Occipital lobe (tissue), 1 donor: ENCODE measurements at regions not wholly inside any gene's neighbourhood (a gene's known extent, or its start where the extent isn't known, plus 50 kb on each side); places are given as distances from the start of the nearest gene placed in this dataset.

Experiments used
- DNase-seq: peaks from one replicate; lab custom pipeline; 2025; lab: John Stamatoyannopoulos, UW

- DNase-seq, result no peak
Observed at GRCh38 chr5:108649646-108650045, 98.1 kb upstream of the FER start.

GRCh38 chr5:108649106-108649505 is 98.6 kb upstream of the FER start:
- no peak for DNase-seq

DNA sequence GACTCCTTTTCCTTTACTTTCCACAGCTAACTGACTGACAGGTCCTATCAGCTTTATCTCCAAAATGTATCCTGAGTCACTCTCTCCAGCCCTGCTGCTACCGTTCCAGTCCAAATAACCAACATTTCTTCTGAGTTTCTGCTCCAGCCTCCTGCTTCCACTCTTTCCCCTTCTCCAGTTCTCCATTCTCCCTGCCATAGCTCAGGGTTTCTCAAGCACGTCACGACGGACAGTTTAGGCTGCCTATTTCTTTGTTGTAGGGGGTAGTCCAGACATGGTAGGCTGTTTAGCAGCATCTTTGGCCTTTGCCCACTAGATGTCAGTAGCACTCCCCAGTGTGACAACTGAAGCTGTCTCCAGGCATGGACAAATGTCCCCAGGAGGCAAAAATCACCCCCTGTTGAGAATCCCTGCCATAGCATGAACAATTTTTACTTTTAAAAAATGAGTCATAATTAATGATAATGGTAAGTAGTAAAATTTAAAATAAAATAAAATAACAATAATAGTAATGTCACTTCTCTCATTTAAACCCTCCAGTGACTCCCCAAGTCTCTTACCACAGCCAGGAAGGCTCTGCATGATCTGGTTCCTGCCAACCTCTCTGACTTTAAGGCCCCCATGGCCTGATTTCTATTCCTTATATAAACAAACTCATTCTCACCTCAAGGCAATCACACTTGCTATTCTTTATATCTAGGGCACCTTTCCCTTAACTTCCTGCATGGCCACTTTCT is 105.4 kb upstream of the FER start:
- peak; percentile 47 for DNase-seq

DNA sequence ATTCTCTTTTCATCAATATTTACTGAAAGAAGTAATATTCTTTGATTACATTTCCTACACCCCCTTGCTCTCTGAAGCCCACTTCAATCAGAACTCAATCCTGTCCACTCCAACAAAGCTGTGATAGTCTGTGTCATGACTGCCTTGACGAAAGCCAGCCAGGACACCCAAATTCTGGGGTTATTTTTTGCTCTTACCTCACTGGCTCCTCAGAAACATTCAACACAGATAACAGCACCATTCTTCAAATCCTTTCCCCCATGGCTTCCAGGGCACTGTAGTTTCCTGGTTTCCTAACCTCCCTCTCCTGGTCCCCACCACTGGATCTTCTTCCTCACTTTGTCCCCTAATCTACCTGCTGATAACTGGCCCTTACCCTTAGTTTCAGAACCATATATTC is 106.1 kb upstream of the FER start:
- DNase-seq, result no peak

DNA sequence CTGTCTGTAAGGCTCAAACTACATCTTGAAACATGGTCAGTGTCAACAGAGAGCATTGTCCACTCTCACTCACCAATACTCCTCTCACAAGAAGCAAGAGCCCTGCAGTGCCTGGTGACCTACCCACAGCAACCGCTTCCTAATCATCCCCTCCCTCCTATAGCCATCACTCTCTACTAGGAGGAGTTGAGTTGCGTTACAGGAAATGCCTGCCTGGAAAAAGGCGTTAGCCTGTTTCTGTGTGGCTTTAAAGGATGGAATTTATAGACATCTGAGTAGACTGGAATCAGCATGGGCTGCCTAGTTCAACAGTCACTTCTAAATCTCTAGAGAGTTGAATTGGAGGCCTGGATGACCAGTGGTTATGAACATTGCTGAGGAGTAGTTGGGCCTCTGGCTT is 108.3 kb upstream of the FER start:
- no peak for DNase-seq

DNA sequence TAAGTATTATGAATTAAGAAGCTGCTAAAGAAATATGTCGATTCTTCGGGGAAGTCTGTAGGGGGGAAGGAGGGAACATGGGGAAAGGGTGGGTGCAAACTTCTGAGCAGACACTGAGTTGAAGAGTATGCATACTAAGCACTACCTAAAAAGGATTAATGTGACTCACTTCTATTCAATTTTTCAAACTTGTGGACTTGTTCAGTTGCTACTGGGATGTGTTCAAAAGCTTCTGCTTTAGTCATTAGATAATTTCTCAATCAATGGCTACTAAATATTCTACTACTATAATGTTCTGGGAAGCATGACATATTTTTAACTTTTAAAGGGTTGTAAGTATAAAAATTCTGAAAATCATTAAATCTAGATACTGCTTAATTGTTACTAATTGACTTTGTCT is 109.7 kb upstream of the FER start:
- DNase-seq, result no peak

GRCh38 chr5:108637134-108637533 is 110.6 kb upstream of the FER start:
- no peak for DNase-seq

DNA sequence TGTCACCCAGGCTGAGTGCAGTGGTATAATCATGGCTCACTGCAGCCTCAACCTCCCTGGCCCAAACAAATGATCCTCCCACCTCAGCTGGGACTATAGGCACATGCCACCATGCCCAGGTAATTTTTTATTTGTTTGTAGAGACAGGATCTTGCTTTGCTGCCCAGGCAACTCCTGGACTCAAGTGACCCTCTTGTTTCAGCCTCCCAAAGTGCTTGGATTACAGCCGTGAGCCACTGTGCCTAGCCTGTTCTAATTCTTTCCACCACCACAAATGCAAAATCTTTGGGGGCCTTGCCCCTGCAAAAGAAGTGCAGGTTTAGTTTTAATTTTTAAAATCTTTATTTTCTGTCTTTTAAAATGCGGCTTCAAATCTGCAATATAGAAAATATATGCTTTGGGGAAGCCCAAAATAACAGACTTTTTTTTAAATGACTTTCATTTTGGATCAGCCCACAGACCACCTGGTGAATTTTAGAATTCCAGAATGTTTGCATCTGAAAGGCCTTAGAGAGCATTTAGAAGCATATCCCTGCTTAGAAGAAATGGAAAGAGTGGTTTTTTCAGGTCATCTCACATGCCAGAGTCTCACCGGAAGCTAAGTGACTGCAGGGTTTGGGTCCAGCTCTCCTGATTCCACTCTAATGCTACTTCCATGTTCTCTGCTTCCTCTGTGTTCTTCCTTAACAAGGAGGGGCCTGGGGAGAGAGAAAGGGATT is 111.4 kb upstream of the FER start:
- no peak for DNase-seq

DNA sequence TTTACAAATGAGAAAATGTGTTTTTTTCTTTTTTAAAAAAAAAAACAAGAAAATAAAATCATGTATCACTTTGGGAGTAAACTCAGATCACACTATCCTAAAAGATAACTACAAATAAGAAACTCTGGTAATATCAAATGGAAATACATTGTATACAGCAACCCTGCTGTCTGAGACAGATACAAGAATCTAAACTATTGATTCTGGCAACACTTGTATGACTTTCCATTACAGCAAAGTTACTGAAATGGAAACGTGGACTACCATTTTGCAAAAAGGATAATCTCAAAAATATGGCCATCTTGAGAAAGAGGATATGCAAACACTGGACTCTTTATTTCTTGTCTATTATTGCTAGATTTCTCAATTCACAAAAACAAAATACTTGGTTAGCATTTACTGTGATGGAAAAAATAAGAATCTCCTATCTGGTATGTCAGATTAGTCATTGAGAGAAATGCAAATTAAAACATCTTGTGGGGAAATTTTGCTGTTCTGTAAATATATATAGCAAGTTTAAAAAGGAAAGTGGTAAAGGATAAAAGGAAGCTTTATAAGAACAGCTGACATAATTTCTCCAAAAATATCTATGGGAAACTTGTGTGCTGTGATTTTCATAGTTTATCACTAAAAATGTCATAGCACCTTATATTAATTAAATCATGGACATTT is 112.9 kb upstream of the FER start:
- no peak for DNase-seq

DNA sequence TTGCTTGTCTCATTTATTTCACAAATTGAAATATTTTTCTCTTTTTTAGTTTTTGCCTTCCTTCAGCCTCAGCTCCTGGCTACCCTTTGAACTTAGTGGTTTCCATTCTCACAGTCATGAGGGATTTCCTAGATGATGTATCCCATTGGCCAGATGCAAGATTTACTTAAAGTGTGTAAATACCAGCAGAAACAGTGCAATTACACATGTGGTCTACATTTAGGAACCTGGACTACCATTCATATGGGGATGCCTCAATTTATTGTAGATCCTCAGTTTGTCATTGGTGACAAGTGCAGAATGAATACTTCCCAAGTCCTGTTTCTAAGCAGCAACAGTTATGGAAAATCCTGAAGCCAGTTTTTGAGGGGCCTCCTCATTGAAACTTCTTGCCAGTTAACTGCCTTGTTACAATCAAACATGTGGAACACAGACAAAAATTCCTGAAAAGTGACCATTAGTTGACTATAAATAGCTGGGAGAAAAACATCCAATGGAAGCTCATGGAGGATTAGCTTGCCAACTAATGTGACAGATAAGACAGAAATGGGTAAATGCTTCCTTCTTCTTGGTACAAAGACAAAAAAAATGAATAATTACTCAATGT is 113.6 kb upstream of the FER start:
- no peak for DNase-seq

- no peak for DNase-seq
Observed at GRCh38 chr5:108629779-108630528, 117.7 kb upstream of the FER start.

- no peak for DNase-seq
Observed at GRCh38 chr5:108625654-108626053, 122.0 kb upstream of the FER start.

DNA sequence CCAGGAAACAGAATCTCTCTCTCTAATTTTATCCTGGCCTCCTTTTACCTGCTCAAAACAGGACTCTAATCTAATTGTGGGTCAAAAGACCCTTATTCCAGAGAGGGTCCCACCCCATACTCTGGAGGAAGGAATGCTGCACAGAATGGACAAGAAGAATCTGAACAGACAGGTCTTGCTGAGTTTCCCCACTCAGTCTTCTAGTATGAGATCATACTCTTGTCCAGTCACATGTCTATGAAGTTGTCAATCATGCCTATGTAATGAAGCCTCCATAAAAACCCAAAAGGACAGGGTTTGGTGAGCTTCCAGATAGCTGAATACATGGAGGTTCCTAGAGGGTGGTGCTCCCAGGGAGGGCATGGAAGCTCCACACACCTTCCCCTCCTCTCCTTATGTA is 123.9 kb upstream of the FER start:
- DNase-seq, result no peak

DNA sequence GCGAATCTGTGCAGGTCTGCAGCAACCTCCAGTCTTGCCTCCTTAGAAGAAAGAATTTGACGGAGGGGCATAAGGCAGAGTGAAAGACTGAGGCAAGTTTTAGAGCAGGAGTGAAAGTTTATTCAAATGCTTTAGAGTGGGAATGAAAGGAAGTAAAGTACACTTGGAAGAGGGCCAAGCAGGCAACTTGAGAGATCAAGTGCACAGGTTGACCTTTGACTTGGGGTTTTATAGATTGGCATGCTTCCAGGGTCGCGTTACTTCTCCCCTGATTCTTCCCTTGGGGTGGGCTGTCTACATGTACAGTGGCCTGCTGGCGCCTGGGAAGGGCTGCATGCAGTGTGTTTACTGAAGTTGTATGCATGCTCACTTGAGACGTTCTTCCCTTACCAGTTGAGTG is 127.2 kb upstream of the FER start:
- no peak for DNase-seq

- no peak for DNase-seq
Observed at GRCh38 chr5:108619815-108620214, 127.9 kb upstream of the FER start.

GRCh38 chr5:108617467-108618435 is 129.9 kb upstream of the FER start:
- DNase-seq, result no peak

GRCh38 chr5:108615216-108615615 is 132.5 kb upstream of the FER start:
- no peak for DNase-seq

GRCh38 chr5:108607421-108607820 is 140.3 kb upstream of the FER start:
- DNase-seq, result no peak

GRCh38 chr5:108606185-108606584 is 141.5 kb upstream of the FER start:
- DNase-seq, result no peak

- DNase-seq, result no peak
Observed at GRCh38 chr5:108602830-108603229, 144.9 kb upstream of the FER start.
